SK-N-SH (cell line): ENCODE measurements at regions not wholly inside any gene's neighbourhood (a gene's known extent, or its start where the extent isn't known, plus 50 kb on each side); places are given as distances from the start of the nearest gene placed in this dataset.

Source experiments
- CTCF ChIA-PET: fragments of 300-600, 350-600 bp; formaldehyde crosslinking; extraction: SDS; loops from one replicate; lab custom pipeline; 2021; lab: Yijun Ruan, JAX
- POLR2A ChIA-PET: fragments of 350-600 bp; sonication (Branson Sonifier 250); formaldehyde crosslinking; extraction: SDS; loops from one replicate; lab custom pipeline; 2020; ENCODE audit warnings: antibody characterized with exemption, inconsistent platforms; lab: Yijun Ruan, JAX
- DNase-seq: peaks from one replicate; pipeline ENCODE4 v3.0.0; 2012
- H2AFZ ChIP-seq: fragments of 200-600 bp; sonication (generic); 2 replicates; pipeline ENCODE4 v1.8.1; 2016; ENCODE audit warnings: antibody characterized with exemption, mild to moderate bottlenecking, low read depth
- H3F3A ChIP-seq: fragments of 200-600 bp; sonication (generic); replicated peaks from 2 replicates; pipeline ENCODE3; 2016; ENCODE audit warnings: antibody characterized with exemption, mild to moderate bottlenecking; ENCODE audit not compliant: insufficient read depth
- H3K27ac ChIP-seq, 2 experiments: fragments of 200-500 bp in 1 of 2; fragments of 200-600 bp in 1 of 2; sonication (Bioruptor generic) in 1 of 2; sonication (generic), shearing (Covaris generic) in 1 of 2; 2 replicates each; pipeline versions ENCODE4 v1.5.1 to v1.6.1; 2014 to 2016; ENCODE audit warnings: low read depth in 2 of 2, inconsistent platforms in 1 of 2, low read length in 1 of 2, mild to moderate bottlenecking in 1 of 2, mixed read lengths in 1 of 2
- H3K27me3 ChIP-seq: fragments of 200-600 bp; sonication (generic), shearing (Covaris generic); 2 replicates; pipeline ENCODE4 v1.6.1; 2016; ENCODE audit warnings: mixed run types; ENCODE audit not compliant: insufficient read depth
- H3K36me3 ChIP-seq, 2 experiments: fragments of 200-500 bp in 1 of 2; fragments of 200-600 bp in 1 of 2; sonication (Bioruptor generic) in 1 of 2; sonication (generic) in 1 of 2; replicated peaks in 1 of 2; 2 replicates each; pipeline versions ENCODE3 to v1.5.1; 2014 to 2016; ENCODE audit warnings: low read length in 1 of 2, mild to moderate bottlenecking in 1 of 2; ENCODE audit not compliant: insufficient read depth in 2 of 2, control insufficient read depth in 1 of 2
- H3K4me1 ChIP-seq, 2 experiments: fragments of 200-500 bp in 1 of 2; fragments of 200-600 bp in 1 of 2; sonication (Bioruptor generic) in 1 of 2; sonication (generic), shearing (Covaris generic) in 1 of 2; 2 replicates each; pipeline versions ENCODE4 v1.5.1 to v1.6.1; 2014 to 2016; ENCODE audit warnings: low read depth in 1 of 2, low read length in 1 of 2, mixed run types in 1 of 2; ENCODE audit not compliant: insufficient read depth in 2 of 2, control insufficient read depth in 1 of 2
- H3K4me2 ChIP-seq: fragments of 200-600 bp; sonication (generic), shearing (Covaris generic); 2 replicates; pipeline ENCODE4 v1.6.1; 2017; ENCODE audit warnings: mixed run types
- H3K4me3 ChIP-seq, 2 experiments: fragments of 200-500 bp in 1 of 2; fragments of 200-600 bp in 1 of 2; sonication (Bioruptor generic) in 1 of 2; sonication (generic), shearing (Covaris generic) in 1 of 2; 2 replicates each; pipeline versions ENCODE4 v1.5.1 to v1.8.1; 2014 to 2016; ENCODE audit warnings: low read depth in 2 of 2, inconsistent platforms in 1 of 2, low read length in 1 of 2, mild to moderate bottlenecking in 1 of 2, mixed read lengths in 1 of 2, moderate library complexity in 1 of 2
- H3K79me2 ChIP-seq: fragments of 200-600 bp; sonication (generic); 2 replicates; pipeline ENCODE4 v1.8.1; 2017; ENCODE audit warnings: mild to moderate bottlenecking; ENCODE audit not compliant: insufficient read depth
- H3K9ac ChIP-seq: fragments of 200-600 bp; sonication (generic); 2 replicates; pipeline ENCODE4 v1.6.1; 2017; ENCODE audit warnings: mixed run types
- H3K9me2 ChIP-seq: fragments of 200-600 bp; sonication (generic); 2 replicates; pipeline ENCODE4 v1.6.1; 2017; ENCODE audit warnings: mixed run types
- H3K9me3 ChIP-seq: fragments of 200-600 bp; sonication (generic); 2 replicates; pipeline ENCODE4 v1.6.1; 2017; ENCODE audit warnings: mixed run types, mild to moderate bottlenecking, moderate library complexity
- H4K20me1 ChIP-seq: fragments of 200-600 bp; sonication (generic); 2 replicates; pipeline ENCODE4 v1.6.1; 2017; ENCODE audit warnings: mild to moderate bottlenecking, mixed run types; ENCODE audit not compliant: insufficient read depth
- CTCF ChIP-seq: fragments of 200-600 bp; sonication (generic); IDR thresholded peaks from 2 replicates; pipeline ENCODE4 v1.6.1; 2017; ENCODE audit warnings: antibody characterized with exemption, mild to moderate bottlenecking, moderate library complexity
- ELF1 ChIP-seq: IDR thresholded peaks from 2 replicates; pipeline ENCODE4 v1.4.0; 2012
- EP300 ChIP-seq, 2 experiments: IDR thresholded peaks; 2 replicates each; pipeline versions ENCODE4 v1.4.0 to v1.6.1; 2012; ENCODE audit warnings: borderline replicate concordance in 1 of 2, low read depth in 1 of 2, low read length in 1 of 2
- FOSL2 ChIP-seq: IDR thresholded peaks from 2 replicates; pipeline ENCODE4 v1.4.0; 2012; ENCODE audit warnings: low read depth, mild to moderate bottlenecking, moderate library complexity, borderline replicate concordance
- FOXM1 ChIP-seq: IDR thresholded peaks from 2 replicates; pipeline ENCODE4 v1.4.0; 2012; ENCODE audit warnings: low read depth, mild to moderate bottlenecking
- GATA2 ChIP-seq: sonication (generic); formaldehyde crosslinking; IDR thresholded peaks from 2 replicates; pipeline ENCODE4 v1.5.0; 2020; ENCODE audit warnings: mild to moderate bottlenecking, missing genetic modification reagents
- PBX3 ChIP-seq: IDR thresholded peaks from 2 replicates; pipeline ENCODE4; 2012
- RCOR1 ChIP-seq: fragments of 150-350 bp; IDR thresholded peaks from 2 replicates; pipeline ENCODE4 v1.6.1; 2017; ENCODE audit warnings: antibody characterized with exemption, low read length
- RXRA ChIP-seq: IDR thresholded peaks from 2 replicates; pipeline ENCODE4 v1.4.0; 2012; ENCODE audit warnings: low read depth, mild to moderate bottlenecking, borderline replicate concordance
- YY1 ChIP-seq: IDR thresholded peaks from 2 replicates; pipeline ENCODE4 v1.4.0; 2012; ENCODE audit warnings: low read depth, mild to moderate bottlenecking
- WGBS: methylation state at CpG from one replicate; pipeline ENCODE4 v1.1.6; 2017; ENCODE audit warnings: low lambda C conversion rate; 5-methylcytosine and 5-hydroxymethylcytosine counted together
- TF ChIP-seq, protein P1 (sequence below): IDR thresholded peaks from 2 replicates; pipeline ENCODE4 v1.4.0; 2012; ENCODE audit warnings: low read depth

DNA sequence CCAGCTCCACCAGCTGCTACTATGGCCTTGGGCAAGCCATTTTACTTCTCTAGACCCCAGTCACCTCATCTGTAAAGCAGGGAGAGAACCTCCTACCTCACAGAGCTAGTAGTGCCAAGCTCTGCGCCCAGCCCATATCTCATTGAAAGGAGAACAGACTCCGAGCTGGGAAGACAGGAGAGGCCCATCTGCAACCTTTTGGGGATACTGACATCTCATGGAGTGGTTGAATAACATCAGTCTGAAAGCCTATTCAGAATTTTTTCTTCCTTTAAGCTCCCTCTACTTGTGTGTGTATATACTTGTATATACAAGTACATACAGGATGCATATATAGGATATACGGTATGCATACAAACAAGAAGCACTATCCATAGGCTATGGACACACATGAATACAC is 279.5 kb upstream of the POU3F1 start (continued):
- TF ChIP-seq ELF1 (no peak), RXRA (no peak), GATA2 (CRISPR knock-in tag) (no peak)

- no peak overlapping the region for H2AFZ ChIP-seq
- no peaks in the 10 kb centered on the region for H3K9me3 ChIP-seq
- H3K4me3 ChIP-seq, result no peak overlapping the region
- H3K4me1 ChIP-seq, result no peaks in the 10 kb centered on the region
- no peak for DNase-seq
- 4% methylated on average over 2 of the region's 2 CpGs for WGBS
- ChIA-PET POLR2A (no interaction called here), CTCF (no interaction called here)
- H3K27ac ChIP-seq, result no peak overlapping the region
- H3K27me3 ChIP-seq, result no peaks in the 10 kb centered on the region; the same call in 1 of the 2 replicates
- no peaks in the 10 kb centered on the region for H3K79me2 ChIP-seq
- no peak overlapping the region for H3K4me2 ChIP-seq
- H3K9ac ChIP-seq, result no peak overlapping the region
- H4K20me1 ChIP-seq, result no peaks in the 10 kb centered on the region
- H3F3A ChIP-seq, result no peaks in the 10 kb centered on the region
- H3K36me3 ChIP-seq, result no peaks in the 10 kb centered on the region
- H3K9me2 ChIP-seq, result no peaks in the 10 kb centered on the region
- TF ChIP-seq RCOR1 (no peak), FOXM1 (no peak)
- TF ChIP-seq, protein P1, sequence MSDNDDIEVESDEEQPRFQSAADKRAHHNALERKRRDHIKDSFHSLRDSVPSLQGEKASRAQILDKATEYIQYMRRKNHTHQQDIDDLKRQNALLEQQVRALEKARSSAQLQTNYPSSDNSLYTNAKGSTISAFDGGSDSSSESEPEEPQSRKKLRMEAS, result no peak
Measured at GRCh38 chr1:38312753-38313152, 266.2 kb upstream of the POU3F1 start.

- Histone ChIP-seq H3K4me1 (no peaks in the 10 kb centered on the region), H3K9ac (no peak overlapping the region), H3K4me2 (no peak overlapping the region), H4K20me1 (no peaks in the 10 kb centered on the region), H3F3A (no peaks in the 10 kb centered on the region), H2AFZ (no peak overlapping the region), H3K9me2 (no peaks in the 10 kb centered on the region), H3K9me3 (no peaks in the 10 kb centered on the region), H3K4me3 (no peak overlapping the region)
- DNase-seq, result no peak
- CTCF ChIA-PET, result no interaction called here
- POLR2A ChIA-PET, result no interaction called here
- TF ChIP-seq PBX3 (no peak), FOSL2 (no peak), ELF1 (no peak), YY1 (no peak), EP300 (IDR thresholded peaks at IDR 0.05; ENCODE audit: borderline replicate concordance in 1 of 2, low read depth in 1 of 2, low read length in 1 of 2) (no peak), CTCF (no peak), RXRA (no peak)
- TF ChIP-seq, all 33 proteins: peak for 0
- Histone ChIP-seq H3K79me2 (no peaks in the 10 kb centered on the region), H3K27me3 (no peaks in the 10 kb centered on the region; the same call in 1 of the 2 replicates), H3K27ac (no peak overlapping the region), H3K36me3 (peaks cover 0 to 5% of the 10 kb centered on the region in 2 experiments)
- WGBS, result 8% methylated on average over 1 of the region's 1 CpG
Measured at GRCh38 chr1:38310079-38310478, 263.5 kb upstream of the POU3F1 start.
